ENCODE measurements at regions not wholly inside any gene's neighbourhood (a gene's known extent, or its start where the extent isn't known, plus 50 kb on each side); places are given as distances from the start of the nearest gene placed in this dataset.

DNA sequence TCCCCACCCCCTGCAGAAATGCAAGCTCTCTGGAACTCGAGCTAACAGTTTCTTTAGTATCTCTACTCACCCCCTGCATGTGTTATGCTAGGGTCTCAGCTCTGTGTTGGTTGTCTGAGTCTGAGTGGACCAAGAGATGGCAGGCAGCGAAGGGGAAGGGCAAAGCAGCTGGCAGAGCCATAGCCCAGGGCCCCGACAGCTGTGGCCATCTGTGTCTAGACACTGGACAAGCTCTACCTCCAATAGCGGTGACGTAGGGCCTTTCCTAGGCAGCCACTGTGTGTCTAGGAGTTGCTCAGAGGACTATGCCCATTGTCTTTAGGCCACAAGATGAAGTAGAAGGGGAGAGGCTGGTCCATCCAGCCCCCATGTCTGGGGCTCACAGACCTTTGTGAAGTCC lies 79.2 kb downstream of the EFNB1 start:
- peaks cover 0 to 18% (median 0%) of the 10 kb centered on the region in 3 donors for H3K27me3 ChIP-seq (ENCODE audit: insufficient read depth in 3 of 3, low read length in 2 of 3)
- ATAC-seq (no peak), DNase-seq (no peak)
- WGBS, 3 donors = 46 to 72% (median 69%) methylated on average over 4 to 5 of the region's 5 CpGs
- no peaks in the 10 kb centered on the region for H3K9me3 ChIP-seq
- no peak overlapping the region for H3K27ac ChIP-seq
- TF ChIP-seq, protein P1, sequence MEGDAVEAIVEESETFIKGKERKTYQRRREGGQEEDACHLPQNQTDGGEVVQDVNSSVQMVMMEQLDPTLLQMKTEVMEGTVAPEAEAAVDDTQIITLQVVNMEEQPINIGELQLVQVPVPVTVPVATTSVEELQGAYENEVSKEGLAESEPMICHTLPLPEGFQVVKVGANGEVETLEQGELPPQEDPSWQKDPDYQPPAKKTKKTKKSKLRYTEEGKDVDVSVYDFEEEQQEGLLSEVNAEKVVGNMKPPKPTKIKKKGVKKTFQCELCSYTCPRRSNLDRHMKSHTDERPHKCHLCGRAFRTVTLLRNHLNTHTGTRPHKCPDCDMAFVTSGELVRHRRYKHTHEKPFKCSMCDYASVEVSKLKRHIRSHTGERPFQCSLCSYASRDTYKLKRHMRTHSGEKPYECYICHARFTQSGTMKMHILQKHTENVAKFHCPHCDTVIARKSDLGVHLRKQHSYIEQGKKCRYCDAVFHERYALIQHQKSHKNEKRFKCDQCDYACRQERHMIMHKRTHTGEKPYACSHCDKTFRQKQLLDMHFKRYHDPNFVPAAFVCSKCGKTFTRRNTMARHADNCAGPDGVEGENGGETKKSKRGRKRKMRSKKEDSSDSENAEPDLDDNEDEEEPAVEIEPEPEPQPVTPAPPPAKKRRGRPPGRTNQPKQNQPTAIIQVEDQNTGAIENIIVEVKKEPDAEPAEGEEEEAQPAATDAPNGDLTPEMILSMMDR (IDR thresholded peaks at IDR 0.05) = no peak
- H3K36me3 ChIP-seq (ENCODE audit: insufficient read depth in 1 of 2, low read depth in 1 of 2) = no peaks in the 10 kb centered on the region
- intact Hi-C loops (cut with DNase I) = no loop called here
- H3K4me3 ChIP-seq = no peak overlapping the region
- H3K4me1 ChIP-seq = no peaks in the 10 kb centered on the region

DNA sequence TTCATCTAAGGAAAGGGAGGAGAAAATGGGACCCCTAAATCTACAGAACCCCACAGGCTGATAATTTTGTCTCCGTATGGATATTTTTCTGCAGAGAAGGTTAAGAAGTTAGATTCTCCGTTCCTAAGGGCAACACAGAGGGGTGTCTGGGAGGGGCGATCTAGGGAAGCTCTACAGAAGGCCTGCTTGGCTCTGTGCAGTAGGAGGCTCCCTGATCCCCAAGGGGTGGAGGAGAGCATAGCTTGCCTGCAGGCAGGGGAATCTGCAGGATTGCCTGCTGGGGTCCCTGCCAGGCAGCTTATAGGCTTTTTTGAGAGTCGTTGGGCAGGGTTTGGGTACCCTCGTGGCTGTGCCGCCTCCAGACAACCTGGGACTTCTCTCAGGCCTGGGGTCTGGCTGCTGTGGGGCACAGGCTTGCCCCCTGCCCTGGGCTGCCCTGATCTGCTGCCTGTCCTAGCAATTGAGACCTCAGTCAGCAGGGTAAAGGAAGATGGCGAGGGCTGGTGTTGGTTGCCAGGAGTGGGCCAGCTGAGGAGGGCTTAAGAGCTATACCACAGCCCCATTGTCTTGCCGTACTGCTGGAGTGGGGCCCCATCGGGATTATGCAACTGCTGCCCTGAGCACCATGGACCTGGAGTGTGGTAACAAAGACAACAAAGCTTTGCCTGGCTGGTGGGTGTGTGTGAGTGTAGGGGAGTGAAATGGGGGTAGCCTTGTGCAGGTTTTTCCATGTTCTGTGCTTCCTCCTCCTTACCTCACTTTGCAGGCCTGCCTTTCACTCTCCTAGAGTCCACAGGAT lies 74.1 kb downstream of the EFNB1 start:
- no peaks in the 10 kb centered on the region for H3K36me3 ChIP-seq (ENCODE audit: insufficient read depth in 1 of 2, low read depth in 1 of 2)
- TF ChIP-seq, protein P1 (IDR thresholded peaks at IDR 0.05) = no peak
- no peak overlapping the region for H3K27ac ChIP-seq
- H3K4me1 ChIP-seq = no peaks in the 10 kb centered on the region
- no peak for ATAC-seq
- intact Hi-C loops (cut with DNase I) = no loop called here
- DNase-seq = no peak
- 69 to 82% (median 81%) methylated on average over 7 to 9 of the region's 9 CpGs for WGBS, 3 donors
- no peak overlapping the region for H3K4me3 ChIP-seq
- H3K9me3 ChIP-seq = no peaks in the 10 kb centered on the region
- no peaks in the 10 kb centered on the region for H3K27me3 ChIP-seq (ENCODE audit: insufficient read depth in 3 of 3, low read length in 2 of 3)

DNA sequence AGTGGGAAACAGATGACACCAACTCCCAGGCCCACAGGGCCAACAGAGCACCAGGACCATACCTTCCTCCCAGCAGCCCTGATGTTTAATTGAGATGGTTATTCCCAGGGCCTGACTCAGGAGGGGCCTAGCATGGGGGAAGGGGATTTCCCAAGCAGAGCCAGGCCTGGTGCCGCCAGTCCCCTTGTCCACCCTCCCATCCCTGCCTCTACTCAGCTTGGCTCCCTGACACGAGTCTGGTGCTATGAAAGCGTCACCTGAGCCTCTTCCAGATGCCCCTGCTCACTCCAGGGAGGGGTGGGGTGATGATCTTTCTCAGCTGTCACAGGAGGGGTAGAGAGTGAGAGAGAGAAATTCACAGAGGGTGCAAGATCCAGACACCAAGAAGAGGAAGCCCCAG lies 72.7 kb downstream of the EFNB1 start:
- DNase-seq (no peak), ATAC-seq (peak in 3 of 4 donors; percentile 54 to 63 (median 55))
- TF ChIP-seq, protein P1 (IDR thresholded peaks at IDR 0.05) = no peak

DNA sequence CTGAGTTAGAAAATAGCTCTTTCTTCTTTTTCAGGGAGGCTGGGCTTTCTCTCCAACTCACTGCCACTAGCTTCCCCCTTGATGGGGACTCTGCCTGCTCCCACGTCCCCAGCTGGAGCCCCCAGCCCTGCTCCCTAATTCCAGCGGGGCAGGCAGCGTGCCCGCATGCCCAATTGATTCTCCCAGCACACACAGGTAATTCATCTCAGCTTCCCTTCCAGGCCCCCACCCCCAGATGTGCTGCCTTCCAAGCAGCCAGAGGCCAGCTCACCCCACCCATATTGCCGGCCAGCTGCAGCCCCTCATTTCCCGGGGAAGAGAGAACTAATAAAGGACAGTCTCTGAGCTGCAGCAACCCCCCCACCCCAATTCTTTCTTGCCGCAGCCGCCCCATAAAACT lies 69.8 kb downstream of the EFNB1 start:
- Histone ChIP-seq H3K27ac (no peak overlapping the region), H3K4me1 (peaks cover 16% of the 10 kb centered on the region), H3K4me3 (no peak overlapping the region), H3K36me3 (ENCODE audit: insufficient read depth in 1 of 2, low read depth in 1 of 2) (no peaks in the 10 kb centered on the region), H3K9me3 (no peaks in the 10 kb centered on the region), H3K27me3 (ENCODE audit: insufficient read depth in 3 of 3, low read length in 2 of 3) (no peaks in the 10 kb centered on the region)
- no peak for ATAC-seq
- 85 to 90% (median 90%) methylated on average over 7 to 8 of the region's 8 CpGs for WGBS, 3 donors
- DNase-seq = no peak
- TF ChIP-seq, protein P1 (IDR thresholded peaks at IDR 0.05) = no peak
- intact Hi-C loops (cut with DNase I) = loop anchor here (5.0 to 10.0 kb wide), 2 partner anchors 49 to 266 kb away; partner anchors contain the start of gene PJA1 (in 1 of the 2)

More for the DNA sequence above, 72.7 kb downstream of the EFNB1 start:
- intact Hi-C loops (cut with DNase I) = no loop called here
- Histone ChIP-seq H3K27me3 (ENCODE audit: insufficient read depth in 3 of 3, low read length in 2 of 3) (no peaks in the 10 kb centered on the region), H3K4me3 (no peak overlapping the region), H3K36me3 (ENCODE audit: insufficient read depth in 1 of 2, low read depth in 1 of 2) (no peaks in the 10 kb centered on the region), H3K9me3 (no peaks in the 10 kb centered on the region), H3K4me1 (no peaks in the 10 kb centered on the region), H3K27ac (no peak overlapping the region)
- 40 to 48% (median 41%) methylated on average over 2 to 3 of the region's 3 CpGs for WGBS, 3 donors

Data from psoas muscle (tissue), 7 donors.